SH-SY5Y (cell line): ENCODE measurements at regions not wholly inside any gene's neighbourhood (a gene's known extent, or its start where the extent isn't known, plus 50 kb on each side); places are given as distances from the start of the nearest gene placed in this dataset.

Experiments
- GATA2 ChIP-seq: IDR thresholded peaks from 2 replicates; pipeline ENCODE4 v1.6.1; 2011; ENCODE audit warnings: mild to moderate bottlenecking, low read depth, low read length
- GATA3 ChIP-seq: IDR thresholded peaks from 2 replicates; pipeline ENCODE4 v1.6.1; 2011; ENCODE audit warnings: low read depth, mild to moderate bottlenecking, low read length, moderate library complexity

GRCh38 chr2:52072949-52073348 is 1041.0 kb upstream of the NRXN1 start:
- TF ChIP-seq GATA2: no peak
- no peak for TF ChIP-seq GATA3
